RCC 7860 (cell line): ENCODE measurements at regions not wholly inside any gene's neighbourhood (a gene's known extent, or its start where the extent isn't known, plus 50 kb on each side); places are given as distances from the start of the nearest gene placed in this dataset.
"Not testable (repeated sequence)": the region's sequence is repeated elsewhere in the genome, so short reads cannot be mapped to it uniquely, and the experiment has no call there.

Source experiments
- DNase-seq: peaks from one replicate; pipeline ENCODE4 v3.0.0-alpha.2; 2015; ENCODE audit warnings: low spot score
- FAIRE-seq: peaks from 2 replicates; lab custom pipeline; 2012; peaks lifted over from hg19 to GRCh38; lab: Jason Lieb, UNC

- DNase-seq (no peak), FAIRE-seq (no peak)
These were observed 417.4 kb downstream of the NDFIP2 start for GRCh38 chr13:79898202-79898826.

- no peak for FAIRE-seq
These were observed 415.9 kb downstream of the NDFIP2 start for GRCh38 chr13:79896851-79897250.

GRCh38 chr13:79895416-79895815 is 414.5 kb downstream of the NDFIP2 start:
- FAIRE-seq (no peak), DNase-seq (no peak)

More at GRCh38 chr13:79896851-79897250, 415.9 kb downstream of the NDFIP2 start:
- no peak for DNase-seq

- DNase-seq = not testable (repeated sequence)
These were observed 406.3 kb downstream of the NDFIP2 start for GRCh38 chr13:79887278-79887677.

GRCh38 chr13:79886601-79887000 is 405.6 kb downstream of the NDFIP2 start:
- FAIRE-seq (no peak), DNase-seq (no peak)

More at GRCh38 chr13:79887278-79887677, 406.3 kb downstream of the NDFIP2 start:
- not testable (repeated sequence) for FAIRE-seq

- FAIRE-seq = no peak
- DNase-seq = no peak
These were observed 403.9 kb downstream of the NDFIP2 start for GRCh38 chr13:79884890-79885289.

GRCh38 chr13:79883216-79883615 is 402.3 kb downstream of the NDFIP2 start:
- no peak for FAIRE-seq

GRCh38 chr13:79880818-79881217 is 399.9 kb downstream of the NDFIP2 start:
- FAIRE-seq = no peak

More at GRCh38 chr13:79883216-79883615, 402.3 kb downstream of the NDFIP2 start:
- DNase-seq = no peak

GRCh38 chr13:79874396-79875360 is 393.7 kb downstream of the NDFIP2 start:
- no peak for FAIRE-seq

More at GRCh38 chr13:79880818-79881217, 399.9 kb downstream of the NDFIP2 start:
- no peak for DNase-seq

GRCh38 chr13:79871594-79871993 is 390.6 kb downstream of the NDFIP2 start:
- DNase-seq (no peak), FAIRE-seq (no peak)

More at GRCh38 chr13:79874396-79875360, 393.7 kb downstream of the NDFIP2 start:
- peak; percentile 28 for DNase-seq

GRCh38 chr13:79870766-79871165 is 389.8 kb downstream of the NDFIP2 start:
- no peak for FAIRE-seq
- no peak for DNase-seq

GRCh38 chr13:79870123-79870522 is 389.2 kb downstream of the NDFIP2 start:
- FAIRE-seq = no peak
- DNase-seq = no peak

- FAIRE-seq (no peak), DNase-seq (no peak)
These were observed 388.4 kb downstream of the NDFIP2 start for GRCh38 chr13:79869326-79869725.

- DNase-seq = no peak
These were observed 386.3 kb downstream of the NDFIP2 start for GRCh38 chr13:79867254-79867653.

GRCh38 chr13:79866436-79866835 is 385.5 kb downstream of the NDFIP2 start:
- FAIRE-seq (no peak), DNase-seq (no peak)

More at GRCh38 chr13:79867254-79867653, 386.3 kb downstream of the NDFIP2 start:
- FAIRE-seq = no peak

GRCh38 chr13:79862515-79862914 is 381.6 kb downstream of the NDFIP2 start:
- no peak for FAIRE-seq
- no peak for DNase-seq

- no peak for DNase-seq
- FAIRE-seq = no peak
These were observed 380.8 kb downstream of the NDFIP2 start for GRCh38 chr13:79861731-79862130.

- DNase-seq = no peak
These were observed 379.8 kb downstream of the NDFIP2 start for GRCh38 chr13:79860791-79861190.

GRCh38 chr13:79859756-79860155 is 378.8 kb downstream of the NDFIP2 start:
- DNase-seq = no peak
- no peak for FAIRE-seq

More at GRCh38 chr13:79860791-79861190, 379.8 kb downstream of the NDFIP2 start:
- no peak for FAIRE-seq

GRCh38 chr13:79853251-79853650 is 372.3 kb downstream of the NDFIP2 start:
- FAIRE-seq = no peak

GRCh38 chr13:79851318-79851717 is 370.4 kb downstream of the NDFIP2 start:
- FAIRE-seq = no peak
- no peak for DNase-seq

More at GRCh38 chr13:79853251-79853650, 372.3 kb downstream of the NDFIP2 start:
- DNase-seq = no peak
